HG03095 (cell line): ENCODE measurements at regions not wholly inside any gene's neighbourhood (a gene's known extent, or its start where the extent isn't known, plus 50 kb on each side); places are given as distances from the start of the nearest gene placed in this dataset.

Source experiments
- ATAC-seq: cut with Tn5 transposase; IDR thresholded peaks from one replicate; pipeline ENCODE4 v1.9.1; 2021; ENCODE audit warnings: moderate library complexity; ENCODE audit not compliant: unreplicated experiment

DNA sequence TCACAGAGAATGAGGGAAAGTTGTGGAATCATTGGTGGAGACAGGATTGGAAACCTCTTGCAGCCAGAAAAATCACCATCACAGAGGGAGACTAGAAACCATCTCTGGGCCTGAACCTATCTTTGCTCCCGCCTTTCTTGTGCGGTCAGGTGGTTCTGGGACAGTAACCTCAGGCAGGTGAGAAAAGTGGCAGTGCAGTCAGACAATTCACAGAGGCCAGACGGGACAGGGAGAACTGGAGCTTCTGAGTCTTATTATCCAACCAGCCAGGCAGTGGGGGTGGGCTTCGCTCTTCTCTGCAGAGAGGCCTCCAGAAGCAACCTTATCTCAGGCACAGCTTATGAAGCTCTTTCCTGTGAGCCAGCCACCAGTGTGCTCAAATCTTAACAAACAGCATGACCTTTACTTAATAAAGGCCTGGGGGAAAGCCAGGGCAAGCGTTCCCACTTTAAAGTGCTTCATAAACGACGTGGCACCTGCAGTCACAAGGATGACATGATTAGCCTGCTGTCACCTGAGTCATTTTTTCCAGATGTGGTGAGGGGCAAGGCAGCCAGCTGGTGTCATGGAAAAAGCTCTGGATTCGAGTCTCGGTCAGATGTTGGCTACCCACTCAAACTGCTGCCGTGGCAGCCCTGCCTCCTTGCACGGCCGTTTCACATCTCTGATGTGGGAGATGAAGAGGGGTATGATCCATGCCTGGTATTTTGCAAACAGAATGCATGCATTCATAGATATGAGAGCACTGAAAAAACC, 109.7 kb downstream of the B3GNT2 start:
- no peak for ATAC-seq

DNA sequence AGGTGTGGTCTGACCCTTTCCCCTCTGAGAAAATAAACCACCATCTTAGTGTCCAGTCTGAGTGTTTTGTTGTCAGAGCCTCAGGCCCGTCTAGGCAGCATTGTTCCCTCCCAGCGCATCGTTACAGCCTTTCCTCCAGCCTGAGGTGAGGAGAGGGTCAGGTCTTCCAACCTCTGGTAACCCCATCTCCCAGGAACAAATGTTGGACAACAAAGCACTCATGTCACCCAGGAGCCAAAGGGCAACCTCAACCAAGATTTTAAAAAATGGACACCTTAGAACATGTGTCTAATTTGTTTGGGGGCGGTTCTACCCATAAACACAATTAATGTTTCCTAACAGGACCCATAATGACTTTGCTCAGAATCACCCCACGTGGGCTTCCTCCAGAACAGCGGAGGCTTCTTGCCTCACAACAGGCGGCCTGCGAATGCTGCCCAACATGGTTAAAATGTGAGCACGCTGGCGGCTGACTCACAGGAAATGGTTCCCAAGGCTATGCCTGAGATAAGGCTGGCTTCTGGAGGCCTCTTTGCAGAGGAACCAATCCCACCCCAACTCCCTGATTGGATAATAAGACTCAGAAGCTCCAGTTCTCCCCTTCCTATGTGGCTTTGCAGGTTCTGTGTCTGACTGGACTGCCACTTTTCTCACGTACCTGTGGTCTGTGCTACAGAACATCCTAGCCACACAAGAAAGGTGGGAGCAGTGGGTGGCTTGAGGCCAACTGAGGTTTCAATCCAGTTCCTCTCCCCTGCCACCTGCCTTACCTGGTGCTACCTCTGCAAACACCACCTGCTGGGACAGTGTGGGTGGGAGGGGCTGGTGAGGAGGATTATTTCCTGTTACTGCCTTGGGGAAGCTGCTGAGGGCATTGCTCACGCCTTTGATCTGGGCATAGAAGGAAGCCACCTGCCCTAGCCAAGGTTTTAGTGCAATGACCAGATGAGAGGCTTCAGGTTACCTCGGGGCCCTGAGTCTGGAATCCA, 108.8 kb downstream of the B3GNT2 start:
- no peak for ATAC-seq

GRCh38 chr2:62303788-62304187, 107.9 kb downstream of the B3GNT2 start:
- peak; percentile 41 for ATAC-seq

DNA sequence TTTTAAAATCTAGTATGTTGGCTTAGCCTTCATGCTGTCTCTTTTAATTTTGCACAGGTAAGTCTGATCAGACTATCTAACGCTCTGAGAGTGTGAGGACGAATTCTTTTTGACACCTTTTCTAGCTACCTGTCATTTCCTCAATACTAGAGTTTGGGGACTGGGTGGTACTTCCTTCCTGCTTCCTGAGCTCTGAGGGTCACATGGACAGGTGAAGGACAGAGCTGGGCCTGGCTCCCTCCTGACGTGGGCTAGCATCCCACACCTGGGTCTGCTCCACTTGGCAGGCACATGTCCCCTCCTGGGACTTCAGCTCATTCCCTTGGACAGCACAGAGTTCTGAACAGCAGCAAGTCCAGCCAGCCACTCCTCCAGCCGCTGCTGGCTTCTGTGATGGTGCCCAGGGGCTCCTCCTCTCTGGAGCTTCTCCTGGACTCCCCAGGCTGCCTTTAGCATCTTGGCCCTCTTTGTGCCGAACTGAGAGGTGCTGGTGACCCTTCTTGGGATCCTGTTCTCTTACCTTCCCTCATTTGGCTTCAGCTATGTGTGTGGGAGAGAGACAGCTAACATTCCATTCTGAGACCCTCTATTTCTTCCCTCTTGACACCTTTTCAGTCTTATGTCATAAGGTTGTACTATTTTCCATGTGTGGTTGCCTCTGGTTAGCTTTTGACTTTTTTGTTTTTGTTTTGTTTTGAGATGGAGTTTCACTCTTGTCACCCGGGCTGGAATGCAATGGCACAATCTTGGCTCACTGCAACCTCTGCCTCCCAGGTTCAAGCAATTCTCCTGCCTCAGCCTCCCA, 106.9 kb downstream of the B3GNT2 start:
- no peak for ATAC-seq

DNA sequence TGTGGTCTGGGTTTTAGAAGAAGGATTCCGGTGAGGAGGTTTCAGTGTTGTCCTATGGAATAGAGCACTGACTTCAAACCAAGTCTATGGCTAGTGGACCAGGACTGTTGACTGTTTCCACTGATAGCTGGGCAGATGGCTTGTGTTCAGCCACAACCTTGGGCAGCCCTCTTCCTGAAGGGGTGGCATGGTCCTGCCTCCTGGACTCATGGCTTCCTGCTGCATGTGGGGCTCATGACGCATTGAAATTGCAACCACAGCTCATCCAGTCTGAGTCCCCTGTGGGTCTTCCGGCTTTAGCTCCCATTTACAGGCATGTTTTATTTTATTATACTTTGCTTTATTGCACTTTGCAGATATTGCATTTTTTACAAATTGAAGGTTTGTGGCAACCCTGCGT, 105.0 kb downstream of the B3GNT2 start:
- no peak for ATAC-seq

DNA sequence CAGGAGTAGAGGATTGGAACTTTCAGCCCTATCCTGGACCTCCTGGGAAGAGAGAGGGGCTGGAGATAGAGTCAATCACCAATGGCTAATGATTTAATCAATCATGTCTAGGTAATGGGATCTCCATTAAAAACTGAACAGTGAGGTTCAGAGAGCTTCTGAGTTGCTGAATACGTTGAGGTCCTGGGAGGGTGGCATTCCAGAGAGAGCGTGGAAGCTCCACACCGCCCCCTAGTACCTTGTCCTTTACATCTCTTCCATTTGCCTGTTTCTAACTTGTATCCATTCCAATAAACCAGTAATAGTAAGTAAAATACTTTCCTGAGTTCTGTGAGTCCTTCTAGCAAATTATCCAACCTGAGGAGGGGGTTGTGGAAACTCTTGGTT, 101.7 kb downstream of the B3GNT2 start:
- no peak for ATAC-seq

- no peak for ATAC-seq
Measured at GRCh38 chr2:62296832-62297623, 101.1 kb downstream of the B3GNT2 start.

GRCh38 chr2:62296034-62296831, 100.3 kb downstream of the B3GNT2 start:
- ATAC-seq, result no peak

DNA sequence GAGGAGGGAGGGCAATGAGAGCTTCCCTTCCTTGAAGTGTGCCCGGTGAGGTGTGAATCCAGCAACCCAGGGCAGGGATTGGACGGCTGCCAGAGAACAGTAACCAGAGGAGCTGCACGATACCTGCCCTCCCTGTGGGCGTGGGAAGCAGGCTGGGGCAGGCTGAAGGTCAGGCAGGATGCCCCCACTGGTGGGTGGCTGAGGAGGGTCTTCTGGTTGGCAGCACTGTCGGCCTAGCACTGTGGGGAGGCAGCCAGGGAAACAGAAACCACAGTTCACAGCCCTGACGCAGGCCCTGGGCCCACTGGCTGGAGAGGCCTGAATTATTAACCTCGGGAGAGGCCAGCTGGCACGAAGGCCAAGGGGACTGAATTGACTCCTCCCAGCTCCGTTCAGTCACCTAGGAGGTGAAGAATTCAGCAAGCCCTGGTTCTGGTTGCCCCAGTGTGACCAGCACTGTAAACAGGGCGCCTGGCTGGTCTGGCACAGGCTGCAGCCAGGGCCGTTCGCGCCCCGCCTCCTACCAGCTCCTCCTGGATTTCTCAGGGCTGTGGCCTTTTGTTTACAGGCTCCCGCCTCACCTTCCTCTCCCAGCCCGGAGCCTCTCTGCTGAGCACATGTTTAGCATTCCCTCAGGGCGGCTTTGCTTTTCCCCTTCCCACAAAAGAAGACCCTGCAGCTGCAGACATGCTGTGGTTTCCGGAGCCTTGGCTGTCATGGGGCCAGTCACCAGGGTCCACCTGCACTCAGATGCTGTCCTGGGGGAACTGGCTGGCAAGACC, 97.8 kb downstream of the B3GNT2 start:
- ATAC-seq, result no peak

DNA sequence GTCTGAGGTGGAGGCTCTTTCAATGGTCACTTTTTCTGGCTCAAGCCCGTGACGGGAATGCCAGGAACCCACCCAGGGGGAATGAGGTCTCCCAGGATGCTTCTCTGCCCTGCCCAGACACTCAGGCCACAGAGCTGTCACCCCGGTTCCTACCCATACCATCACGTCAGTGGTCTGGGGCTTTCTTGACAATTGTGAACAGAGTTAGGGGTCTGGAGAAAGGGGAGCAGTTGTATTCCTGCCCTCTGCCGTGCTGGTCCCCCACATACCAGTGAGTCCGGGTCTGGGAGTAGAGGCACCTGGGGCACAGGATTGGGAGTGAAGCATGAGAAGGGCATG, 97.2 kb downstream of the B3GNT2 start:
- no peak for ATAC-seq

DNA sequence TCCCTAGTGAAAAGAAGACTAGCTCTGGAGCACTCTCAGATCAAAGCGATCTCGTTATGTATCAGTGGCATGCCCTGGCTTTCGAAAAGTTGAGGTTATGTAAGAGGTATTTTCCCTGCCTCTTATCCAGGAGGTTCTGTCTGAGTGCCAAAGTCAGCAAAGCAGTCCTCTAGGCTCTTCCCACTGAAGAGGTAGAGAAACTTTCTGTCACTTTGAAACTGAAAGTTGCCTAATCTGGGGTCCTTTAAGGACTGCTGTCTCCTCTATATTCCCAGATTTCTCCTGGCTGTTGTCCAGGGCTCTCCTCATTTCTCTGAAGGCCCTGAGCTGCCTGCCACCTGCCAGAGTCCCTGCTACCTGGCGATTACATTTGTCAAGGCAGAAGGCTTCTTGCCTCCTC, 96.3 kb downstream of the B3GNT2 start:
- ATAC-seq, result no peak

- ATAC-seq, result no peak
Measured at GRCh38 chr2:62291517-62292137, 95.7 kb downstream of the B3GNT2 start.

- no peak for ATAC-seq
Measured at GRCh38 chr2:62291052-62291451, 95.1 kb downstream of the B3GNT2 start.

DNA sequence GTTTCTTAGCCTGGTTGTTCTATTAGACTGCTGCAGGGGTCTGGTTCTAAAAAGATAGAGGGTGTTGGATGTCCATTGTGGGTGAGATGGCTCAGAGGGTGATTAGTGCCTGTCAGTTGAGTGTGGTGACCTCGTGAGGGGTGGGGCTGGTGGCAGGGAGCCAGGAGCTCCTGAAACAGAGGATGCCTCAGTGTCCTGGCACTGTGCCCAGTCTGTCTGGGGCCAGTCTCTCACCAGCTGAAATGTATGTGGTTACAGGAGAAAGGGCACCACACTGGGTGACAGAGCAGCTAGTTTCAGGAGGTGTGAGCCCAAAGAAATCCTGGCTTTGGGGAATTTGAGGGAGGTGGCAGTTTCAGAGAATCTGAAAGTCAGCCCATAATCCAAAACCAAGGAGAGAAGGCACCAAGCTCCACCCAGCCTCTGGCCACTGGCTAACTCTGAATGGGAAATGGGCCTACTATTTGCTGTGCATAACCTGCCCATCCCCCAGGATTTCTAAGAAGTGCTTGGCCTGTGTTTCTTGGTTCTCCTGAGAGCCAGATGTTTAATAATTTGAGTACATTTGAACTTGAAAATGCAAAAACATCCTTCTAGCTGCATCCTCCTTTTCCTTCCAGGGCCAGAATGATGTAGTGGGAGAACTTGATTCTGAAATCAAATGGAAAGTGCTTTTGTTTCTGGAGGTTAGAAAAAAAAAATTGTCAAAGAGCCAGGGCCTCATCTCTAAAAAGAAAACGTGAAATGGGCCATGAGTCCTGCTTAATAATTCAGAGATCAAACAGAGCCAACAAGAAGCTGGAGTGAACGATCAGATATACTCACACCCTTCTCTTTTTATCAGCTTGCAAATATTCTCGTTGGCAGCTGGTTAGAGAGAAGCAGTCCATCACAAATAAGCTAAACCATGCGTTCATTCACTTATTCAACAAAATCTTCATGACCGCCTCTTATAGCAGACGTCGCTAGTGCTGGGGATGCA, 92.3 kb downstream of the B3GNT2 start:
- ATAC-seq, result no peak

GRCh38 chr2:62287282-62287681, 91.4 kb downstream of the B3GNT2 start:
- ATAC-seq, result no peak

DNA sequence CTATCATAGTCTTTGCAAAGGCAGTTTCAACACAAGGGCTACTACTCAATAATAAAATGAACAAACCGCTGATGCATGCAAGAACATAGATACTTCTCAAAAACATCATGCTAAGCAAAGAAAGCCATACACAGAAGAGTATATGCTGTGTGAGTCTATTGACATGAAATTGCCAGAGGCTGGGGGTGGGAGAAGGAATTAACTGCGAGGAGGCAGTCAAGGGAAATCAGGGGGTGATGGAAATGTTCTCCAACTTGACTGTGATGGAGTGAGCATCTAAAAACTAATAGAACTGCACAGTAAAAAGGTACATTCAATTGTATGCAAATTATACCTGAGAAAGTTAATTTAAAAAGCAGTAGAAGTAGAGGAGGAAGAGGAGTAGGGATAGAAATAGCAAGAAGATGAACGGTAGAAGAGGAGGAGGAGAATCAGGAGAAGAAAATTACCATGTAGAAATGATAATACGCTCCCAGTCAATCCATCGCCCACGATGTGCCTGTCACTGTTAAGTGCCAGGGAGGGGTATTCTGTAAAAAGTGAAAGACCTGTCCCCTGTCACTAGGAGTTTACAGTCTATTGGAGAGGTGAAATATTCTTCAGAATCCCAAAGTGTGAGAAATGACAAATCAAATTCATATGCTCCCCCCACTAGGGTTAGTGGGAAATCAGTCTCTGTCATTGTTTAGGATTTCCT, 90.3 kb downstream of the B3GNT2 start:
- no peak for ATAC-seq

DNA sequence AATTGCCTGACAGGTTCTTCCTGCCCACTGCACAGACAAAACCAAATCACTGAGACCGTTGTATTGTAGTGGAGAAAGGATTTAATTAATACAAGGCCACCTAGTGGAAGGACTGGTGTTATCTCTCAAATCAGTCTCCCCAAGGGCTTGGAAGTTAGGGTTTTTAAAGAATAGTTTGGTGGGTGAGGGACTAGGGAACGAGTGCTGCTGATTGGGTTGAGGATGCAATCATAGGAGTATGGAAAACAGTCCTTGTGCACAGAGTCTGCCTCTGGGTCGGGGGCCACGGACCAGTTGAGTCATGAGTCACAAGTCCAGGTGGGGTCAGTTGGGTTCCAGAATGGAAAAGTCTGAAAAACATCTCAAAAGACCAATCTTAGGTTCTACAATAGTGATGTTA, 89.1 kb downstream of the B3GNT2 start:
- no peak for ATAC-seq
